SK-N-MC (cell line): ENCODE measurements at regions not wholly inside any gene's neighbourhood (a gene's known extent, or its start where the extent isn't known, plus 50 kb on each side); places are given as distances from the start of the nearest gene placed in this dataset.

Source experiments
- DNase-seq: peaks from one replicate; pipeline ENCODE4 v3.0.0-alpha.2; 2011; ENCODE audit warnings: low read depth, low spot score
- H3K27ac ChIP-seq: fragments of 200-600 bp; sonication (generic); 2 replicates; pipeline ENCODE4 v1.5.1; 2016; ENCODE audit warnings: mixed run types
- H3K36me3 ChIP-seq: fragments of 200-600 bp; sonication (generic); 2 replicates; pipeline ENCODE4 v1.6.1; 2017; ENCODE audit warnings: antibody characterized with exemption, low read length, mixed read lengths; ENCODE audit not compliant: insufficient read depth
- H3K4me3 ChIP-seq: fragments of 200-600 bp; sonication (generic); 2 replicates; pipeline ENCODE4 v1.5.1; 2016
- H3K9ac ChIP-seq: fragments of 200-600 bp; sonication (generic); 2 replicates; pipeline ENCODE4 v1.8.0; 2017; ENCODE audit warnings: mixed run types, mixed read lengths; ENCODE audit not compliant: insufficient read length
- H3K9me3 ChIP-seq: fragments of 200-600 bp; sonication (generic); 2 replicates; pipeline ENCODE4 v1.6.1; 2017; ENCODE audit warnings: low read depth, mild to moderate bottlenecking, antibody characterized with exemption, low read length, moderate library complexity, mixed read lengths
- EZH2 ChIP-seq: fragments of 200-600 bp; sonication (generic); IDR thresholded peaks from one replicate; pipeline ENCODE4 v1.6.1; 2017; ENCODE audit warnings: antibody characterized with exemption
- FOXP2 ChIP-seq: optimal IDR thresholded peaks from 2 replicates; pipeline ENCODE3; 2011; ENCODE audit warnings: mild to moderate bottlenecking, moderate library complexity; ENCODE audit not compliant: insufficient read depth; ENCODE audit errors: extremely low read length, control extremely low read depth
- POLR2AphosphoS5 ChIP-seq: IDR thresholded peaks from 2 replicates; pipeline ENCODE4 v1.6.1; 2012; ENCODE audit warnings: mild to moderate bottlenecking, low read depth, low read length, borderline replicate concordance

DNA sequence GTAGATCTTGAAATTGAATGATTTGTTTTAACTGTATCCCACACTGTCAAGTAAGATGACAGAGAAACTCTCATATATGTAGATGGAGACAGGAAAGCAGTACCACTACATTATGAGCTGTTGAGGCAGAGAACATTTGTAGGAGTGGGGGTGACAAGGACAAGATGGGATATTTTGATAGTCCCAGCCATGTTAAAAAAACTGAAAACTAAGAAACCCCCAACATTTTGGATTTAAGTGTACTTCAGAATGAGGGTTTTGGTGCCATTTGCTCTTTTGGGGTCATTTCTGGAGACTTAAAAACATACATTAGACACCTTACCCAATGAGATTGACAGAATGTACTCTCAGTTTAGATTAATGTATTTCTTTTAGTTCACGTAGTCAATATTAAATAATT is 149.9 kb upstream of the SLC4A4 start:
- DNase-seq, result no peak
- Histone ChIP-seq H3K27ac (no peak overlapping the region), H3K9me3 (no peaks in the 10 kb centered on the region), H3K36me3 (no peaks in the 10 kb centered on the region), H3K4me3 (peak overlapping the region; percentile 95), H3K9ac (peak overlapping the region; percentile 77)
- TF ChIP-seq FOXP2 (no peak), POLR2AphosphoS5 (no peak), EZH2 (no peak)

DNA sequence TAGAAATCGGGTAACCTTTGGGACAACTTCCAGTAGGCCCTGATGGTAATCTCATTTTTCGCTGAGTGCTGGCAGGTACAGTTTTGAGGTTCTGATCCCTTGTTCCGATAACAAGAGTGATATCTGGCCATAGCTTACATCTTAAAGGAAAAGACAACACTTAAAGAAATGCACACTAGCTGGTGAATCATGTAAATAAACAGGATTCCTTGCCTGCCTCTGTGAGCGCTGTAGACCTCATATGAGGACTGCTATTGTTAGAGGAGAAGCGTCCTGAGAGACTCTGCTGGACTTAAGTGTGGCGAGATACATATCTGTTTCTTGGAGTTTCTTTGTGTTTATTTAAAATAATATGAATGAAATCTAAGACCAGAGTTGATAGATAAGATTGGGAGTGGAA is 149.3 kb upstream of the SLC4A4 start:
- DNase-seq, result no peak
- Histone ChIP-seq H3K4me3 (peak overlapping the region; percentile 95), H3K36me3 (no peaks in the 10 kb centered on the region), H3K9ac (peak overlapping the region; percentile 77), H3K27ac (no peak overlapping the region), H3K9me3 (no peaks in the 10 kb centered on the region)
- no peak for TF ChIP-seq FOXP2
- TF ChIP-seq POLR2AphosphoS5, result no peak
- TF ChIP-seq EZH2, result no peak

DNA sequence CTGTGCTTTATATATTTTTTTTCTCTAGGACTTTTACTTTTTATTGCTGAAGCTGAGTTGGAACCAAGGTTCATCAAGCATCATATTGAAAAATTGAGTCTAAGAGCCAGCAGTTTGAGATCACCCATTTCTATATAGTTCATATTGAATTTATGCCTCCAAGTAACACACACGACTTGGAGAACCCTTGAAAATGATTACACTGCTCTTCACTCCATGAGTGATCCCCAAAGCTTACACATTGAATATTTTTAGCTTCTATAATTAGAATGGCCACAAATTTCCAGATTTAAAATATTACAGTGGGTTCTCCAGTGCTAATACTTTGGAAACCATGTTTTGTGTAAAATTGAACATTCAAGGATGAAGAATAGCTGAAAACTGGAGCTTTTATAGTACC is 144.4 kb upstream of the SLC4A4 start:
- no peaks in the 10 kb centered on the region for H3K9me3 ChIP-seq
- no peak overlapping the region for H3K9ac ChIP-seq
- no peak for DNase-seq
- no peak overlapping the region for H3K4me3 ChIP-seq
- no peaks in the 10 kb centered on the region for H3K36me3 ChIP-seq
- no peak for TF ChIP-seq POLR2AphosphoS5
- no peak for TF ChIP-seq EZH2
- TF ChIP-seq FOXP2, result no peak
- H3K27ac ChIP-seq, result no peak overlapping the region

DNA sequence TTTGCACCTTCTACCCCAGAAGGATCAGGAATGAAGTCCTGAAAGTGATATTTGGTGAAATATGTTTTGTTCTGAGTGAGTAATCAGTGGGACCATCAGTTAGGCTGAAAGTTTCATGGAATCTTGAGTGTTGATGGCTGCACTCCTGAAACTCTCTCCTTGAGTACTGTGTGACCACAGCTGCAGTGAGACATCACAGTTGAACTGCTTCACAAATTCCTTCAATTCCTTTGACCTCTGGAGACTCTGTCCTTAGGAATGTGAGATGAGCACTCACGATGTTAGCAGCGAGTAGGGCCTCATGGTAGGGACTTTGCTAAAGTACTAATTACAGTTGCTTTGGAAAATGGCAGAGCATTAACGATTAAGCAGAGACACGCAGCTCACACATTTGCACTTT is 142.9 kb upstream of the SLC4A4 start:
- no peak overlapping the region for H3K27ac ChIP-seq
- H3K9ac ChIP-seq, result no peak overlapping the region
- TF ChIP-seq FOXP2 (no peak), EZH2 (no peak), POLR2AphosphoS5 (no peak)
- DNase-seq, result no peak
- no peaks in the 10 kb centered on the region for H3K36me3 ChIP-seq
- H3K9me3 ChIP-seq, result no peaks in the 10 kb centered on the region
- H3K4me3 ChIP-seq, result no peak overlapping the region

DNA sequence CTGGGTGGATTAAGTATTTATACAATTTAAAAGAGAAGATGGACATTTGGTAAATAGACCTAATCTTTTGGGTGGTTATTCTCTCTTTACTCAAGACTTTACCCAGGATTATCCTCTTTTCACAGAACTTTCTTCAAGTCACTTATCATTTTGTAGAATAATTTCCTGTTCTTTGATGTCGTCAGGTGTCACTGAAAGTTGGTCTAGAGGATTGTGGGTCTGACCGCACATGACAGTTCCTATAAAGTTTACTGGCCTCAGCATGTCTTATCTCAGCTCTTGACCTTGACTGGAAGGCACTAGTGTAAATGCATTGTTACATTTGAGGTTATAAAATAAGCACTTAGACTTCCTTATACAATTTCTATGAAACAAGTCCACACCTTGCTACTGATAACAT is 139.9 kb upstream of the SLC4A4 start:
- Histone ChIP-seq H3K9ac (no peak overlapping the region), H3K9me3 (no peaks in the 10 kb centered on the region), H3K27ac (no peak overlapping the region), H3K4me3 (no peak overlapping the region), H3K36me3 (no peaks in the 10 kb centered on the region)
- no peak for DNase-seq
- TF ChIP-seq FOXP2 (no peak), POLR2AphosphoS5 (no peak), EZH2 (no peak)

DNA sequence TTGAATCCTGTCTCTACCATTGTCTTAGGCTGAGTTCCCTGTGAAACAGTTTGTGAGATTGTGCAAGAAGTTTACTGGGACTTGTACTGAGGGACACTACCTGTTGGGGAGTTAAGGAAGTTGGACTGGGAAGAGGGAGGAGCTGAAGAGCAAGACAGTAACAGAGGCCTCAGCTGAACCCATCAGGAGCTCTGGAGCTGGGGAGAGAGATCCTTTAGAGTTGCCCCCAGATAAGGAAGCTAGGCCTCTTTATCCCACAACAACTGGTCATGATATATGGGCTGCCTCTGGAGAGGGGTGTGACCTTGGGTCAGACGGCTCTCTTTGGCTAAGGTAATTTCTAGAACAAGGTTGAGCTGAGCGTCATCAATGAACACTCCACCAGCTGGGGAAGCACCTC is 137.8 kb upstream of the SLC4A4 start:
- Histone ChIP-seq H3K4me3 (no peak overlapping the region), H3K9me3 (no peaks in the 10 kb centered on the region), H3K9ac (no peak overlapping the region), H3K27ac (no peak overlapping the region), H3K36me3 (no peaks in the 10 kb centered on the region)
- TF ChIP-seq POLR2AphosphoS5, result no peak
- no peak for TF ChIP-seq FOXP2
- TF ChIP-seq EZH2, result no peak
- DNase-seq, result no peak

DNA sequence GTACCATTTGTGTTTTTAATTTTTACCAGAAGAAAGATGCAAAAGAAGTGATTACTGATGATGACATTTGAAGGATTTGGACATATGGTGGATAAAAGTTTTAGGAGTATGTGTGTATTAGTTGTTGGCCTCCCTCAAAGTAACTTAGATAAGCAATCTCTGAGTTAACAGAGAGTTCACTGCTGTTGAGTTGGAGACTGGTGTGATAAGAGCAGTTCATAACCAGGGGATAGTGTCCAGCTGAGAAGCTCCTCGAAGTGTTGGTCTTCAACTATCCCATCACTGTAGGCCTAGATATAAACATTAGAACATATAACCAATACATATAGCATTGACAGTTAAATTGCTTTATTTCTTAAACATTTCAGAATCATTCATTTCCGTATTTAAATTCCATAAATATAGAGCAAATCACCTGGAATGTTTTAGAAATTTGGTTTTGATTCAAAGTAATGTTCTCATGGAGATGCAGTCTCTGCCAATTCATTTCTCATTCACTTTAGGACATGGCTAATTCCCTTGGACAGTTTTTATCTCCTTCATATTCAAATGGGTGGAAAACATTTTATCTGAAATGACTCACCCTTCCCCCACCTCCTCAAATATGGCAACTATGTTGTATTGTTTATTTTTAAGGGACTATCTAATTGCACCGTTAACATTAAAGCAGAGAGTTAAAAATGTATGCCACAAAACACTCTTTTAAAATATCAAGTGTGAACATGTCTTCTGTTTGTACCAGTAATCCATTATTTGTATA is 136.8 kb upstream of the SLC4A4 start:
- no peaks in the 10 kb centered on the region for H3K36me3 ChIP-seq
- H3K4me3 ChIP-seq, result no peak overlapping the region
- H3K9ac ChIP-seq, result no peak overlapping the region
- TF ChIP-seq EZH2, result no peak
- TF ChIP-seq POLR2AphosphoS5, result no peak
- no peak for TF ChIP-seq FOXP2
- H3K27ac ChIP-seq, result no peak overlapping the region
- DNase-seq, result no peak
- H3K9me3 ChIP-seq, result no peaks in the 10 kb centered on the region

DNA sequence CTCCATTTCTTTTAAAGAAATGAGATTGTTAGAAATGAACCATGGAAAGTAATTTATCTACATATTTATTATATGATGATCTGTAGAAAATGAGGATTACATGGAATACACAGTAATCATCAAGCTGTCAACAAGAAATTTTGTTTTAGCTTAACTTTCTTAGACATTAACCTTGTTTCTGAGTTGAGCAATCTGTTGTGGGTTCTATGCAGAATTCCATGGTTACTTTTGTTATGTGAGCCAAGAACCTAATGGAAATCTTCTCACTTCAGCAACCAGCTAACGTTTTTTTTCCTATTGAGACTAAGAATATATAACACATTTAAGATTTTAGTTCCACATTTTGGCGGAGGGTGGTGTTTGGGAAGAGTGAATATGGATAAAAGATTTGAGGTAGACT is 136.1 kb upstream of the SLC4A4 start:
- Histone ChIP-seq H3K9me3 (no peaks in the 10 kb centered on the region), H3K4me3 (no peak overlapping the region), H3K9ac (no peak overlapping the region), H3K27ac (no peak overlapping the region), H3K36me3 (no peaks in the 10 kb centered on the region)
- no peak for DNase-seq
- TF ChIP-seq FOXP2, result no peak
- TF ChIP-seq POLR2AphosphoS5, result no peak
- no peak for TF ChIP-seq EZH2

DNA sequence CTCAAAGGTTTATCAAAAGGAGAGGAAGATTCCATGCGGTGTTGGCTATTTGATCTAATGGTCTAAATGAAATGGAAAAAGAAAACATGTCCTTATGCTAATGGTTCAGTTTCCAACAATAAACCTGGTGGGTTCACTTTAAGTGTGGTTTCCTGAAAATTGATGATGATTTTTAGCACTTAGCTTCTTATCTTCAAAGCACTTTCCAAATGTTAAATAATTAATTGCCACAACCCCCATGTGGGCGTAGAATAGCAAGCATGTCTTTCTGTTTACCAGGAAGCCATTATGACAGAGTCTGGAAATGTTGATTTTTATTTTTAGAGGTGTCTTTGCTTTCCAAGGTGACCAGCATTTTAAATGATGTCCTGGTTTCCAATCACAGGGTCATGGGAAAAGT is 134.8 kb upstream of the SLC4A4 start:
- Histone ChIP-seq H3K36me3 (no peaks in the 10 kb centered on the region), H3K4me3 (no peak overlapping the region), H3K9ac (no peak overlapping the region), H3K9me3 (no peaks in the 10 kb centered on the region), H3K27ac (no peak overlapping the region)
- DNase-seq, result no peak
- TF ChIP-seq FOXP2, result no peak
- TF ChIP-seq EZH2, result no peak
- TF ChIP-seq POLR2AphosphoS5, result no peak
